Stimulated activated CD4-positive, alpha-beta T cell treated with anti-CD3 and anti-CD28 coated beads, Interleukin-4, amount 100 ng/mL, for 24 hours (primary cell): ENCODE measurements at regions not wholly inside any gene's neighbourhood (a gene's known extent, or its start where the extent isn't known, plus 50 kb on each side); places are given as distances from the start of the nearest gene placed in this dataset.
"Not testable (repeated sequence)": the region's sequence is repeated elsewhere in the genome, so short reads cannot be mapped to it uniquely, and the experiment has no call there.

ENCODE experiments used
- DNase-seq: peaks from one replicate; pipeline ENCODE4 v3.0.0-alpha.2; 2020

DNA sequence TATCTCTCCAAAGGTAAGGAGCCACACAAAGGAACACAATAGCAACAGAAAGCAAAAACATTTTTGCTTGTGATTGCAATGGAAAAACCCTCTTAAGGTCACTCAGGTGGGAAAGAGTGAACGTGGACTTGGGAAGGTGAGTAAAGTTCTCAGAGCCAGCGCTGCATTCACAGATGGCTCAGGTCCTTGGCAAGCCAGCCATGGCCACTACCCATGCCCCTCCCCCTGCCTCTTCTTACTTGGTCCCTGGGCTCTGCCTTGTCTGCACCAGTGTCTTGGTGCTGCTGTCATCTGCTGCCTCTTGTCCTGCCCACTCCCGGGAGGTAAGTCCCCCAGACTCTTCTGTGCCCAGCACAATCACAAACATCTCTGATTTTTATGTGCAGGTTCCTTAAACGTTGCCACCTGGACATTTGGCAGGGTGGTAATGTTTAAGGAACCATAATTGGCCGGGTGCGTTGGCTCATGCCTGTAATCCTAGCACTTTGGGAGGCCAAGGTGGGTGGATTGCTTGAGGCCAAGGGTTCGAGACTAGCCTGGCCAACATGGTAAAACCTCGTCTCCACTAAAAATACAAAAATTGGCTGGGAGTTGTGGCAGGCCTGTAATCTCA lies 74.6 kb downstream of the FEM1C start:
- DNase-seq: no peak

DNA sequence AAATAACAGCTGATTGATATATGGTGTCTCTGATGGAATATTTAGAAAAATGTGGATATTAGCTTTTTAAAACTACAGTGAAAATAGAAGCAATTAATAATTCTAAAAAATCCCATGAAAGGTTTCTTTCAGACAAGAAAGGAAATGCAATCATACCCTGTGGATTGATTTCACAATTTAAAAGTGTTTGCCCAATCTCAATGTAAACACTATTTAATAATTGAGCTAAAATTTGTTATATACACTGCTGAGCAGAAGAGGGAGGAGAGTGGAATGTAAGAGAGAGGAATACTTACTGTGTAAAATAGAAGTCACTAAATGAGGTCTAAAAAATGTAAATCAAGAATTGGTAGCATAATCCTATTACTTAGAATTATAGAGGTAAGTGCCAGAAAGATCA lies 76.9 kb downstream of the FEM1C start:
- no peak for DNase-seq

GRCh38 chr5:115465431-115465830 lies 79.1 kb downstream of the FEM1C start:
- no peak for DNase-seq

GRCh38 chr5:115463983-115464382 lies 80.6 kb downstream of the FEM1C start:
- no peak for DNase-seq

GRCh38 chr5:115461506-115462290 lies 82.9 kb downstream of the FEM1C start:
- peak; percentile 43 for DNase-seq

GRCh38 chr5:115461093-115461492 lies 83.5 kb downstream of the FEM1C start:
- no peak for DNase-seq

- peak; percentile 6 for DNase-seq
Observed at GRCh38 chr5:115460472-115460871, 84.1 kb downstream of the FEM1C start.

DNA sequence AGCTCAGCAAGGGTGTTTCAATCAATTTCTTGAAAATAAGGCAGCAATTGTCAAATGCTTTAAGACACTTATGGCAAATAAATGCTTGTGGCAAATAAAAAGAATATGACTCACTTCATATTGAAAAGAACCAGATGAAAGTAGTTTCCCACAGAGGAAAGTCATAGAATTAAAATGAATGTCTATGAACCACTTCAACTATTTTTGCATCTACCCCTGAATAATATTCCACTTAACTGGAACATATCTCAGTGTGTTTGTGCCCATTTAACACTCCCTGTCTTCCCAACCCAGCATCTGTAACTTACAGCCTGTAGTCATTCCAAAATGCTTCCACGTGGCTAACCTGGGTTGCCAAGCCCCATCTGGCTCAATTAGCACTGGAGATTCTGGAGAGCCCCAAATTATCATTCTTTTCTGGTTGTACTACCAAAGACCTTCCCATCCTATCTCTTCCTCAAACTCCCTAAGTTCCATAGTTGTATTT lies 84.7 kb downstream of the FEM1C start:
- no peak for DNase-seq

- DNase-seq: no peak
Observed at GRCh38 chr5:115458416-115458815, 86.2 kb downstream of the FEM1C start.

DNA sequence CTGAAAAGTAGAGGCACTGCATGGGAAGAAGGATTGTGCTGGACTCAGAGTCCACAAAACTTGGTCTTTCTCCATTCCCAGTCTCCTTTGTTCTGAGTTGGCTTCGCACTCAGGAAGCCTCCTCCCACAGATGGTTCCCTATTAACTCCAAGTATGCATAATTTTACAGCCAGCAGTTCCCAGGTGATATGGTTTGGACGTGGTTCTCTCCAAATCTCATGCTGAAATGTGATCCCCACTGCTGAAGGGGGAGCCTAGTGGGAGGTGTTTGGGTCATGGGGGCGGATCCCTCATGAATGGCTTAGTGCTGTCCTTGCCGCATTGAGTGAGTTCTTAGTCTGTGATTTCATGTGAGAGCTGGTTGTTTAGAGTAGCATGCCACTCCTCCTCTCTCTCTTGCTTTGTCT lies 86.6 kb downstream of the FEM1C start:
- DNase-seq: no peak

DNA sequence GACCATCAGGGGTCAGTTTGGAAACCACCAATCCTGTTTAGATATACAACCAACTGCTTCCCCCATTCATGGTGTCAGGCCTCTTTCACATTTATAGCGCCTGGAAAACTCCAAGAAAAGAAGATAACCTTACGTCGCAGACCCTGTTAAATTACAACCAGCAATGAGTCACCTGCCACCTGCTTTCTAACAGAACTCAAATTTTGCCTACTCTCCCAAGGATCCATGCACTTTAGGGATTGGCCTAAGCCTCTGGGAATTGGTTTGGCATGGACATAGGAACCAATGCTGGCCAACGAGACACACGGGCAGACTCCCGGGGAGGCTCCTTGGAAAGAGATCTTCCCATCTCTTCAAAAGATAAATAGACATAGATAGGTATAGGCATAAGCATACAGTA lies 87.0 kb downstream of the FEM1C start:
- no peak for DNase-seq

- no peak for DNase-seq
Observed at GRCh38 chr5:115456539-115457040, 88.0 kb downstream of the FEM1C start.

GRCh38 chr5:115456056-115456455 lies 88.5 kb downstream of the FEM1C start:
- no peak for DNase-seq

DNA sequence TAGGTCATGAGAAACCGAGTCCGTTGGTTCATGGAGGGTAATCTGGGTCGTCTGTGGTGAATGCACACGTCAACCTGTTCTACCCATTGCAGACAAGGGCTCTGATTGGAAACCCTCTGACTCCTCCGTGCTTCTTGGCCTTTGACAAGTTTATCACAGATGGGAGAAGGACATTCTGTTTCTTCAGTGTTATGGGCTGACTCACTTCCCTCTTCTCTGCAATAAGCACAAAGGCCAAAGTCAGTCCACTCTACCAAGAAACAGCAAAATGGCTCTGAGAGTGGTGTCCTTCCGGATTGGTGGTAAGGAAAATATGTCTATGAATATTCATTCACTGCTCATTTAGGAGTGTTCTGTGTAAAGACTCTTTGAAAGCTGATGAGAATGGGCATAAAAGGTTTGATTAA lies 89.3 kb downstream of the FEM1C start:
- no peak for DNase-seq

GRCh38 chr5:115453391-115454095 lies 91.0 kb downstream of the FEM1C start:
- DNase-seq: no peak

GRCh38 chr5:115452536-115453235 lies 91.9 kb downstream of the FEM1C start:
- DNase-seq: no peak

DNA sequence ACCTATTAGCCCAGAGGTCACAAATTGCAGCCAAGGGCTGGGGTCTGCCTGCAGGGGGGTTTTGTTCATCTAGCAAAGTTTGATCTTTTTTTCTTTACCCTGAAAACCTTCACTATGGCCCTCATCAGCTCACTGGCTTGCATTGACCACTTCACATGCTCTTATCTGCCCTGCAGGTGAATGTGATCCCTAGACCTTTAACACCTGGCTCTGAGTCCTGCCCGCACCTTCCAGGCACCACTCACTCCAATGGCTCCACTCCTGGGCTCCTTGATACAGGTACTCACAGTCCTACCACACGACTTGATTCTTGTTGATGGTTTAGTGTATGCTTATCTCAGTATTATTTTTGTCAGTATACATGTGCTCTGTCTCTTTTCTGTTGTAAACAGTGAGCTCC lies 92.5 kb downstream of the FEM1C start:
- DNase-seq: no peak

- no peak for DNase-seq
Observed at GRCh38 chr5:115450741-115451140, 93.8 kb downstream of the FEM1C start.

DNA sequence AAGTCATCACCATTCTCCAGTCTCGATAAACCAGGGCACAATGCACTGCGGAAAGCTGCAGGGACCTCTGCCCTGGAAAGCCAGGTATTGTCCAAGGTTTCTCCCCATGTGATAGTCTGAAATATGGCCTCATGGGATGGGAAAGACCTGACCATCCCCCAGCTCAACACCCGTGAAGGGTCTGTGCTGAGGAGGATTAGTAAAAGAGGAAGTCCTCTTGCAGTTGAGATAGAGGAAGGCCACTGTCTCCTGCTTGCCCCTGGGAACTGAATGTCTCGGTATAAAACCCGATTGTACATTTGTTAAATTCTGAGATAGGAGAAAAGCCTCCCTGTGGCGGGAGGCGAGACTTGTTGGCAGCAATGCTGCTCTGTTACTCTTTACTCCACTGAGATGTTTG lies 95.9 kb downstream of the FEM1C start:
- DNase-seq: not testable (repeated sequence)

DNA sequence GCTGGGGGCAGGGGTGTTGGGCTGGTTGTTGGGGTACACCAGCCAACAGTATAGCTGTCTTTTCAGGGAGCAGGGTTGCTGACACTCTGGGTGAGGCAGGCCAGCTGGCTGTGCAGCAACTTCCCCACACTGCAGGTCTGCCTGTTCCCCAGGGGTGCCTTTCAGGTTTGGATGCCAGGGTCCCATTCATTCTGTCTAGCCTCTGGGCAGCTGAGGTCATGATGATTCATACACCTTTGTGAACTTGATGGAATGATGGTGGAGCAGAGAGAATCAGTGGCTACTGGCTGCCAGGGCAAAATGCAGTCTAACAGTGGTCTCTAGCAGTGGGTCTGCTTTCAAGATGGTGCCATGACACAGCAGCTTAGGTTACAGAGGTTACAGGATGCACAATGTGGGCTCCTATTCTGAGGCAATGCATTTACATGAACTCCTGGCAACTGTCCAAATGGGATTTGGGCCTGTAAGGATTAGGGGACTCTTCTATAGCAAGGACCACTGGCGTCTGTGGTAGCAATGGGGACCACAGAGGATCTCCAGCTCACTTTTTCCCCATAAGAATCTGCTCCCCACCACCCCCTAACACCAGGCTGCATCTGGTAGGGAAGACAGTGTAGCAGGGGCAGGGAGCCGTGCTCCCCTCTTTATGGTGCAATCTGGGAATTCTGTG lies 103.7 kb downstream of the FEM1C start:
- no peak for DNase-seq

DNA sequence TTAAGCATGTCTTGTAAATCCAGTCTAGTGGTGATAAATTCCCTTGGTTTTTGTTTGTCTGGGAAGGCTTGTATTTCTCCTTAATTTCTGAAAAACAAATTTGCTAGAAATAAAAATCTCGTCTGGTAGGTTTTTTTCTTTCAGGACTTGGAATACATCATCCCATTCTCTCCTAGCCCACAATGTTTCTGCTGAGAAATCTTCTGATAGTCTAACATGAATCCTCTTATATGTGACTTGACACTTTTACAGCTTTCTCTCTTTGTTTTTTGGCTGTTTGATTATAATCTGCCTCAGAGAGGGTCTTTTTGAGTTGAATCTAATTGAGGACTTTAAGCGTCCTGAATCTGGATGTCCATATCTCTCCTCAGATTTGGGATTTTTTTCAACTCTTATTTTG lies 104.9 kb downstream of the FEM1C start:
- DNase-seq: no peak

GRCh38 chr5:115439042-115439441 lies 105.5 kb downstream of the FEM1C start:
- no peak for DNase-seq
